Uterus (tissue), 3 donors: ENCODE measurements at regions not wholly inside any gene's neighbourhood (a gene's known extent, or its start where the extent isn't known, plus 50 kb on each side); places are given as distances from the start of the nearest gene placed in this dataset.

Experiments
- DNase-seq, 2 donors: peaks; one replicate each; pipeline ENCODE4 v3.0.0-alpha.2; 2019 to 2020
- H3K27ac ChIP-seq, 2 donors: fragments of 200-600 bp; sonication (generic); 1 replicate in 1 of 2; 2 replicates in 1 of 2; pipeline ENCODE4 v1.5.1; 2016 to 2018
- H3K27me3 ChIP-seq, 2 donors: fragments of 200-600 bp; sonication (generic); one replicate each; pipeline ENCODE4 v1.5.1; 2018 to 2019; ENCODE audit warnings: control low read depth in 1 of 2
- H3K36me3 ChIP-seq, 2 donors: fragments of 200-600 bp; sonication (generic); one replicate each; pipeline ENCODE4 v1.5.1; 2019; ENCODE audit warnings: control low read depth in 1 of 2
- H3K4me1 ChIP-seq, 2 donors: fragments of 200-600 bp; sonication (generic); one replicate each; pipeline ENCODE4 v1.5.1; 2018 to 2019; ENCODE audit warnings: control low read depth in 1 of 2
- H3K4me3 ChIP-seq, 2 donors: fragments of 200-600 bp; sonication (generic); 1 replicate in 1 of 2; 2 replicates in 1 of 2; pipeline ENCODE4 v1.5.1; 2018 to 2019; ENCODE audit warnings: mild to moderate bottlenecking in 1 of 2
- H3K9me3 ChIP-seq, 2 donors: fragments of 200-600 bp; sonication (generic); one replicate each; pipeline ENCODE4 v1.5.1; 2019; ENCODE audit warnings: control low read depth in 1 of 2
- POLR2A ChIP-seq, 2 donors: fragments of 450-650 bp; IDR thresholded peaks; one replicate each; pipeline ENCODE4 v1.6.1; 2016; ENCODE audit warnings: antibody characterized with exemption in 2 of 2, mild to moderate bottlenecking in 1 of 2, moderate library complexity in 1 of 2
- intact Hi-C: fragments of 100-400 bp; cut with DNase I; formaldehyde crosslinking; loops from one replicate; pipeline ENCODE4 v1.15.1; 2023; ENCODE audit warnings: low total_unique reads
- TF ChIP-seq, protein P1 (sequence below), 4 experiments: fragments of 200-600 bp in 2 of 4; fragments of 450-650 bp in 2 of 4; sonication (generic) in 2 of 4; IDR thresholded peaks; one replicate each; pipeline ENCODE4 v1.5.1; 2016 to 2019; ENCODE audit warnings: antibody characterized with exemption in 4 of 4, mild to moderate bottlenecking in 2 of 4, moderate library complexity in 1 of 4
- donor health status: DM: yes; HTN: yes; CAD: no.

DNA sequence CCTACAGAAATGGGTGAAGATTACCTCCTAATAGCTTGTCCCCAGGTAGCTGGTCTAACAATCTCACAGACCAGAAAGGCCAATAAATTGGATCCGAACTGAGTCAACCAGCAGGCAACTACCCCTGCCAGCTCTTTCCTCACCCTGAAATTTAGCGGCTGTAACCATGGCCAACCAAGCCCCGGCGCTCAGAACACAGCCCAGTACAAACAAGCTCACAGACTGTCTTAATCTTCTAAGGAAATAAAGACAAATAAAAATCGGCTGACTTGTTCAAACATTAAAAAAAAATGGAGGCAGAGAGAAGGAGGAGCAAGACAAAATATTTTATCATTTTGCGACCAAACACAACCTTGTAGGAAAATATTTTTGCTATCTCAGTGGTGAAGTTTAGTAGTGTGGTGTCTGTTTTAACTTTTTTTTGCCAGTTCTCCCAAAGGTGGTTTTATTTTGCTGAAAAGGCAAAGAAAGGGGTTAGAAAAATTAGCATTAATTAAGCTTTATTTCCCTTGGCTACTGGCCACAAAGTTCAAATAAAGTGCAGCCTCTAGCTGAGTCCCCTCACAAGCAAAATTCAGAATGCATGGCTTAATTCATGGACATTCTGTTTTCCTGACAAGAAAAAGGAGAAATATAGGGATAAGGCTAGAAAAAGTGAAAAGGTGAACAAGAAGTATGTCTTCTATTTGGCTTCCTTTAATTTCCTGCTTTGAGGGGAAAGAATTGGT is 313.0 kb upstream of the NPVF start:
- intact Hi-C loops = no loop called here
- Histone ChIP-seq H3K9me3 (no peaks in the 10 kb centered on the region), H3K4me3 (no peak overlapping the region), H3K4me1 (no peaks in the 10 kb centered on the region), H3K27ac (no peak overlapping the region), H3K27me3 (no peaks in the 10 kb centered on the region), H3K36me3 (no peaks in the 10 kb centered on the region)
- no peak for DNase-seq
- TF ChIP-seq POLR2A (IDR thresholded peaks at IDR 0.05) = no peak
- TF ChIP-seq, protein P1, sequence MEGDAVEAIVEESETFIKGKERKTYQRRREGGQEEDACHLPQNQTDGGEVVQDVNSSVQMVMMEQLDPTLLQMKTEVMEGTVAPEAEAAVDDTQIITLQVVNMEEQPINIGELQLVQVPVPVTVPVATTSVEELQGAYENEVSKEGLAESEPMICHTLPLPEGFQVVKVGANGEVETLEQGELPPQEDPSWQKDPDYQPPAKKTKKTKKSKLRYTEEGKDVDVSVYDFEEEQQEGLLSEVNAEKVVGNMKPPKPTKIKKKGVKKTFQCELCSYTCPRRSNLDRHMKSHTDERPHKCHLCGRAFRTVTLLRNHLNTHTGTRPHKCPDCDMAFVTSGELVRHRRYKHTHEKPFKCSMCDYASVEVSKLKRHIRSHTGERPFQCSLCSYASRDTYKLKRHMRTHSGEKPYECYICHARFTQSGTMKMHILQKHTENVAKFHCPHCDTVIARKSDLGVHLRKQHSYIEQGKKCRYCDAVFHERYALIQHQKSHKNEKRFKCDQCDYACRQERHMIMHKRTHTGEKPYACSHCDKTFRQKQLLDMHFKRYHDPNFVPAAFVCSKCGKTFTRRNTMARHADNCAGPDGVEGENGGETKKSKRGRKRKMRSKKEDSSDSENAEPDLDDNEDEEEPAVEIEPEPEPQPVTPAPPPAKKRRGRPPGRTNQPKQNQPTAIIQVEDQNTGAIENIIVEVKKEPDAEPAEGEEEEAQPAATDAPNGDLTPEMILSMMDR (IDR thresholded peaks at IDR 0.05) = no peak

DNA sequence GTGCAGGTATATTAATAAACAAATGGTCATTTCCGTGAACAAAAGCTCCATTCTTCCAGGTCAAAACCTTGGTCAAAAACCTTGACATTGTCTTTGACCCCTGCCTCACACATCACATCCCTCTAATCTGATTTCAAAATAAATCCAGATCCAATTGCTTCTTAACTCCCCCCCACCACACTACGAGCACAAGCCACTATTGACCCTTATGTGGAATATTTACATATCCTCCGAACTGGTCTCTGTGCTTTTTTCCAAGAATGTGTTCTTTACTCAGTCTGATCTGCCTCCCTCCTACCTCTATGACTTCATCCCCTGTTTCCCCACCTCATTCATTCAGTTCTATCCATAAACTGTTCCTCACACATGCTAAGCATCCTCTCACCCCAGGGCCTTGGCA is 313.6 kb upstream of the NPVF start:
- TF ChIP-seq, protein P1 (IDR thresholded peaks at IDR 0.05) = no peak
- no peak for TF ChIP-seq POLR2A (IDR thresholded peaks at IDR 0.05)
- no peaks in the 10 kb centered on the region for H3K36me3 ChIP-seq
- H3K9me3 ChIP-seq = no peaks in the 10 kb centered on the region
- intact Hi-C loops = no loop called here
- H3K27ac ChIP-seq = no peak overlapping the region
- no peak overlapping the region for H3K4me3 ChIP-seq
- H3K4me1 ChIP-seq = no peaks in the 10 kb centered on the region
- DNase-seq = no peak
- no peaks in the 10 kb centered on the region for H3K27me3 ChIP-seq

DNA sequence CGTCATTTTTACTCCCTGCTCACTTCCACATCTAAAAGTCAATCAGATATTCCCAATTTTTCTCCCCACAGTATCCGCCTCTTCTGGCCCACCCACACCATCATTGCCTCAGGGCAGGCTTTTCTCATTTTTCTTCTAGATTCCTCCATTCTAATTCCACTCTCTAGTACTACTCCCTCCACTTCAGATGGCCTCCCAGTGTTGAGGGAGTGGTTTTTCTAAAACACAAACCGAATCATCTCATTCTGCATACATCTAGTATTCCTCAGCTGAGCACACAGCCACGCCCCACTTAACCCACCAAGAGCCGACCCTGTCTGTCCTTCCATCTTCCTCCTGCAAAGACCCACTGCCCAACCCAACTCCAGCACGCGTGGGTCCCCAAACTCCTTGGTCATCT is 314.9 kb upstream of the NPVF start:
- TF ChIP-seq POLR2A (IDR thresholded peaks at IDR 0.05) = no peak
- TF ChIP-seq, protein P1 (IDR thresholded peaks at IDR 0.05) = no peak
- H3K4me3 ChIP-seq = no peak overlapping the region
- no peaks in the 10 kb centered on the region for H3K36me3 ChIP-seq
- no peak overlapping the region for H3K27ac ChIP-seq
- H3K4me1 ChIP-seq = no peaks in the 10 kb centered on the region
- H3K9me3 ChIP-seq = no peaks in the 10 kb centered on the region
- DNase-seq = no peak
- intact Hi-C loops = no loop called here
- no peaks in the 10 kb centered on the region for H3K27me3 ChIP-seq

DNA sequence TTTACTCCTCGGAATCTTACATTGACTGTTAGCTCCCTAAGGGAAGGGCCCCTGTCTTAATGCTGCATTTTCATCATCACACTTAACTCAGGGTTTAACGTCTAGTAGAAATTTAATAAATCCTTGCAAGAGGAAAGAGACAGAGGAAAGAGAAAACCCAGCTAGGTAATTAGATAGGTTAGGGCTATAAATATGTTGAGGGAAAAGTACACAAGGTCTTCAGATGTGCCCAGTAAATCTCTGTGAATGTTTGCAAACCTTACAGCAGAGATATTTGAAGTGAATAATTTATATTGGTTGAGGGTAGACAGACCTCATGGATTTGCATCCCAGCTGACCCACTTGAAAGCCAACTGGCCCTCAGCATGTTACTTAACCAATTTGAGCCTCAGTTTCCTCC is 315.5 kb upstream of the NPVF start:
- H3K4me1 ChIP-seq = no peaks in the 10 kb centered on the region
- no peaks in the 10 kb centered on the region for H3K27me3 ChIP-seq
- H3K27ac ChIP-seq = no peak overlapping the region
- no peak for DNase-seq
- H3K36me3 ChIP-seq = no peaks in the 10 kb centered on the region
- no peaks in the 10 kb centered on the region for H3K9me3 ChIP-seq
- intact Hi-C loops = no loop called here
- no peak overlapping the region for H3K4me3 ChIP-seq
- TF ChIP-seq, protein P1 (IDR thresholded peaks at IDR 0.05) = no peak
- no peak for TF ChIP-seq POLR2A (IDR thresholded peaks at IDR 0.05)

DNA sequence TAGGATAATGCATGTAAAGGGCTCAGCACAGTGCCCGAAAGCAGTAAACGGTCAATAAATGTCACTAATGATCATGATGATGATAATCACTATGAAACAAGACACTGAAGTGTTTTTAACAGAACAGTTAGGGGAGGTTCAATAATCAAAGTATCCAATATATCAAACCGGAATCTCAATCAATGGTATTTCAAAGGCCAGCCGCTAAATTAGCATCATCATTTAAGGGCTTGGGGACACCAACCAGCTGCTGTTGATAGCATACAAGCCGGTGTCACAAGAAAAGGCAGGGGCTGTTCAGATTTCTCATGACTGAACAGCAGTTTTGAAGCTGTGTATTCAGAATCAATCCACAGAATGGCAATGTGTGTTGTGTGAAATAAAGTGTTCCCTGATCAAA is 316.0 kb upstream of the NPVF start:
- no peak overlapping the region for H3K4me3 ChIP-seq

More for the DNA sequence above, 316.0 kb upstream of the NPVF start:
- TF ChIP-seq, protein P1 (IDR thresholded peaks at IDR 0.05) = no peak
- no peak for TF ChIP-seq POLR2A (IDR thresholded peaks at IDR 0.05)
- intact Hi-C loops = no loop called here
- Histone ChIP-seq H3K9me3 (no peaks in the 10 kb centered on the region), H3K27ac (no peak overlapping the region), H3K4me1 (no peaks in the 10 kb centered on the region), H3K36me3 (no peaks in the 10 kb centered on the region), H3K27me3 (no peaks in the 10 kb centered on the region)
- DNase-seq = no peak
